Ishikawa (cell line): ENCODE measurements at regions not wholly inside any gene's neighbourhood (a gene's known extent, or its start where the extent isn't known, plus 50 kb on each side); places are given as distances from the start of the nearest gene placed in this dataset.

Experiments
- CEBPB ChIP-seq: IDR thresholded peaks from 2 replicates; pipeline ENCODE4 v1.6.1; 2012
- CREB1 ChIP-seq: IDR thresholded peaks from 2 replicates; pipeline ENCODE4 v1.6.1; 2012; ENCODE audit warnings: low read depth
- EGR1 ChIP-seq: IDR thresholded peaks from 2 replicates; pipeline ENCODE4 v1.6.1; 2012
- EP300 ChIP-seq: IDR thresholded peaks from 2 replicates; pipeline ENCODE4 v1.6.1; 2012; ENCODE audit warnings: borderline replicate concordance
- FOXM1 ChIP-seq: IDR thresholded peaks from 2 replicates; pipeline ENCODE4 v1.6.1; 2012; ENCODE audit warnings: low read depth, borderline replicate concordance
- NFIC ChIP-seq: IDR thresholded peaks from 2 replicates; pipeline ENCODE4 v1.6.1; 2012
- RAD21 ChIP-seq: IDR thresholded peaks from 2 replicates; pipeline ENCODE4 v1.6.1; 2012; ENCODE audit warnings: low read depth
- TAF1 ChIP-seq: IDR thresholded peaks from 2 replicates; pipeline ENCODE4 v1.6.1; 2012; ENCODE audit warnings: low read depth, mild to moderate bottlenecking
- TCF12 ChIP-seq: IDR thresholded peaks from 2 replicates; pipeline ENCODE4 v1.6.1; 2012; ENCODE audit warnings: low read depth
- TEAD4 ChIP-seq: IDR thresholded peaks from 2 replicates; pipeline ENCODE4 v1.6.1; 2012
- USF1 ChIP-seq: IDR thresholded peaks from 2 replicates; pipeline ENCODE4 v1.6.1; 2012
- YY1 ChIP-seq: IDR thresholded peaks from 2 replicates; pipeline ENCODE4 v1.6.1; 2012; ENCODE audit warnings: low read depth
- ZBTB7A ChIP-seq: IDR thresholded peaks from 2 replicates; pipeline ENCODE4 v1.6.1; 2012; ENCODE audit warnings: low read depth
- TF ChIP-seq, protein P1 (sequence below): IDR thresholded peaks from 2 replicates; pipeline ENCODE4 v1.6.1; 2012
- TF ChIP-seq, protein P2 (sequence below): IDR thresholded peaks from 2 replicates; pipeline ENCODE4 v1.6.1; 2012; ENCODE audit warnings: low read depth, mild to moderate bottlenecking

DNA sequence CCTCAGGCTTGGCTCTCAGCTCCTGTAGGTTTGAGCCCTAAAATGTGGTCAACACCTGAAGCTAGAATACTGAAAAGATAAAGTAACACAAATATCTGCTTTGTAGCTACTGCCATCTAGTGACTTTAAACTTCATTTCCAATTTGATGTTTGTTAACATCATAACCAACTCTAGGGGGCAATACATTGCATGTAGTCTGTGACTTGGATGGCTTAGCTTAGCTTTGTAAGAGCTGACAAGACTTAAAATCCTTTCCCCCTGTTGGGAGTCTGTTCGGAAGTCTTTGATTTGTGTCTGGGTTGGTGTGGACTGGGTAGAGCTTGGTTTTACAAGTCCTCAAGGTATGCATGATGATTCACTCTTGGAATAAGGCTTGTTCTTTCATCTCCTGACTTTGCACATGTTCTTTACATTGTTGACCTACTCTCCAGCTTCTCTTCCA, 51.7 kb downstream of the SCN11A start:
- TF ChIP-seq ZBTB7A (no peak), RAD21 (peak; percentile 70)

DNA sequence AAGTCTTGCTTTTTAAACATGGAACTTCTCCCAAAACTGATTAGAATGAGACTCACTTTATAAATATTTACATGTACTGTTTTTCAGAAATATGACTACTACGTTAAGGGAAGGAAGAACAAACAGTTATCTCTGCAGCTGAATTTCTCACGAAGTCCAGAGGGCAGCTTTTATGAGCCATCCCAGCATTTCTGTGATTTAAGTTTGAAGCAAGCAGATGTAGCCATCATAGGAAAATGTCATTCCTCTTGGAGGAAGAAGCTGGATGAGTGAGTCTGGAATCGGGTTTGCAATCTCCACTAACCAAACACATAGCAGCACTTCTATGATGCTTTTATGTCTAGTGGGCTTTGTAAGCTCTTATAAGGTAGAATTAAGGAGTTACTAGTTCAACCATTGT, 53.7 kb downstream of the SCN11A start:
- TF ChIP-seq TAF1 (no peak), ZBTB7A (no peak), YY1 (no peak)

GRCh38 chr3:38996193-38996592, 55.6 kb downstream of the SCN11A start:
- TF ChIP-seq NFIC = no peak
- no peak for TF ChIP-seq EGR1
- TF ChIP-seq ZBTB7A = no peak
- no peak for TF ChIP-seq CEBPB
- TF ChIP-seq TEAD4 = no peak
- TF ChIP-seq TAF1 = no peak
- TF ChIP-seq YY1 = no peak
- TF ChIP-seq, protein P1, sequence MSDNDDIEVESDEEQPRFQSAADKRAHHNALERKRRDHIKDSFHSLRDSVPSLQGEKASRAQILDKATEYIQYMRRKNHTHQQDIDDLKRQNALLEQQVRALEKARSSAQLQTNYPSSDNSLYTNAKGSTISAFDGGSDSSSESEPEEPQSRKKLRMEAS = no peak
- TF ChIP-seq CREB1 = no peak
- TF ChIP-seq FOXM1 = no peak
- no peak for TF ChIP-seq TCF12
- no peak for TF ChIP-seq RAD21

- TF ChIP-seq USF1 (no peak), EGR1 (no peak), TAF1 (no peak), NFIC (no peak), RAD21 (no peak), CREB1 (no peak), FOXM1 (no peak), CEBPB (no peak), YY1 (no peak), EP300 (no peak), TEAD4 (no peak), TCF12 (no peak), ZBTB7A (no peak)
- TF ChIP-seq, protein P1 = no peak
- TF ChIP-seq, protein P2, sequence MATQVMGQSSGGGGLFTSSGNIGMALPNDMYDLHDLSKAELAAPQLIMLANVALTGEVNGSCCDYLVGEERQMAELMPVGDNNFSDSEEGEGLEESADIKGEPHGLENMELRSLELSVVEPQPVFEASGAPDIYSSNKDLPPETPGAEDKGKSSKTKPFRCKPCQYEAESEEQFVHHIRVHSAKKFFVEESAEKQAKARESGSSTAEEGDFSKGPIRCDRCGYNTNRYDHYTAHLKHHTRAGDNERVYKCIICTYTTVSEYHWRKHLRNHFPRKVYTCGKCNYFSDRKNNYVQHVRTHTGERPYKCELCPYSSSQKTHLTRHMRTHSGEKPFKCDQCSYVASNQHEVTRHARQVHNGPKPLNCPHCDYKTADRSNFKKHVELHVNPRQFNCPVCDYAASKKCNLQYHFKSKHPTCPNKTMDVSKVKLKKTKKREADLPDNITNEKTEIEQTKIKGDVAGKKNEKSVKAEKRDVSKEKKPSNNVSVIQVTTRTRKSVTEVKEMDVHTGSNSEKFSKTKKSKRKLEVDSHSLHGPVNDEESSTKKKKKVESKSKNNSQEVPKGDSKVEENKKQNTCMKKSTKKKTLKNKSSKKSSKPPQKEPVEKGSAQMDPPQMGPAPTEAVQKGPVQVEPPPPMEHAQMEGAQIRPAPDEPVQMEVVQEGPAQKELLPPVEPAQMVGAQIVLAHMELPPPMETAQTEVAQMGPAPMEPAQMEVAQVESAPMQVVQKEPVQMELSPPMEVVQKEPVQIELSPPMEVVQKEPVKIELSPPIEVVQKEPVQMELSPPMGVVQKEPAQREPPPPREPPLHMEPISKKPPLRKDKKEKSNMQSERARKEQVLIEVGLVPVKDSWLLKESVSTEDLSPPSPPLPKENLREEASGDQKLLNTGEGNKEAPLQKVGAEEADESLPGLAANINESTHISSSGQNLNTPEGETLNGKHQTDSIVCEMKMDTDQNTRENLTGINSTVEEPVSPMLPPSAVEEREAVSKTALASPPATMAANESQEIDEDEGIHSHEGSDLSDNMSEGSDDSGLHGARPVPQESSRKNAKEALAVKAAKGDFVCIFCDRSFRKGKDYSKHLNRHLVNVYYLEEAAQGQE = no peak
These were observed 57.5 kb downstream of the SCN11A start for GRCh38 chr3:38994251-38994650.

DNA sequence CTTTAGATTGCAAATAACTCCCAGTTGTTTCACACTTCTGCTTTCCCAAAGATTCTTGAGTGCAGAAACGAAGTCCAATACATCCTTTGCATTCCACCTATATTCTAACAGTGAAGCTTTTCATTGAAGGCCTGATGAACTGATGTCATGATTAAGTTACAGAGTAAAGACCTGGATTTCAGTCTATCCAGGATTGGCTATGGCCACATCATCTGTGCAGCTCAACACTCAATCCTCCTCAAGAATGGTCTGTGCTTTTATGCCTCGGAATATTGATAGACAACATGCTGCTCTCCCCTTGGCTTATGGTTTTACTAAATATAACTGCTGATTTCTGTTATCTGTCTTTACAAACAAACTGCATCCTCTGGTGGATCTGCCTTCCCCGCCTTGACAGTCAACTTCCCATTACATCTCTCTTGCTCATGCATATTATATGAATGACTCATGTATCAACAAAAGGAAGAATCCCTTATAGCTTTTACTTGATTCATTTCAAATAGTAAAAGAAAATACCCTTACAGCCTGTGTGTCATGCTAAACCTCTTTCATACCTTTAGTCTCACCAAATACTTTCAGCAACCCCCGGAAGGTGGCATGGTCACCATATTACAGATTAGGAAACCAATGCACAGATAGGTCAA, 59.5 kb downstream of the SCN11A start:
- no peak for TF ChIP-seq EP300
- TF ChIP-seq NFIC = no peak
- TF ChIP-seq FOXM1 = no peak
- TF ChIP-seq USF1 = no peak
- TF ChIP-seq YY1 = no peak

DNA sequence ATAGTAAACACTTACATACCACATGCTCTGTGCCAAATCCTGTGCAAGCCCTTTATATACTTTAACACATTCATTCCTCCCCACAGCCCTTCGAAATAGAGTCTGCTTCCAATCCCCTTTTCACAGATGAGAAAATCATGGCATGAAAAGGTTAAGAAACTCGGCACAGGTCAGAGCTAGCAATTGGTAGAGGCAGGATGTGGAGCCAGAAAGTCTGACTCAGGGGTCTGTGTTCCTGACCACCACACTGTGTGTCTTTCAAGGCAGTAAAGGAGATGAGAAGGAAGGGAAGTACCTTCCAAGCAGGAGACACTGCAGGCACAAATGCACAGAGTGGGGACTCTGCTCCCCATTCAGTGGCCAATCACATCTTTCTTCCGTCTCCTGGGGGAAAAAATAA, 61.1 kb downstream of the SCN11A start:
- TF ChIP-seq CREB1 = no peak
- no peak for TF ChIP-seq ZBTB7A
- no peak for TF ChIP-seq EGR1
- TF ChIP-seq, protein P1 = no peak
- no peak for TF ChIP-seq YY1
- no peak for TF ChIP-seq TCF12
- TF ChIP-seq, protein P2 = no peak
- TF ChIP-seq NFIC = no peak
- no peak for TF ChIP-seq RAD21
